DLD1 (cell line): ENCODE measurements at regions not wholly inside any gene's neighbourhood (a gene's known extent, or its start where the extent isn't known, plus 50 kb on each side); places are given as distances from the start of the nearest gene placed in this dataset.
"Not testable (repeated sequence)": the region's sequence is repeated elsewhere in the genome, so short reads cannot be mapped to it uniquely, and the experiment has no call there.

Source experiments
- in situ Hi-C: cut with HindIII; loops from 2 replicates; pipeline ENCODE4 v1.10.0; 2017; ENCODE audit warnings: low sequenced_read_pairs

DNA sequence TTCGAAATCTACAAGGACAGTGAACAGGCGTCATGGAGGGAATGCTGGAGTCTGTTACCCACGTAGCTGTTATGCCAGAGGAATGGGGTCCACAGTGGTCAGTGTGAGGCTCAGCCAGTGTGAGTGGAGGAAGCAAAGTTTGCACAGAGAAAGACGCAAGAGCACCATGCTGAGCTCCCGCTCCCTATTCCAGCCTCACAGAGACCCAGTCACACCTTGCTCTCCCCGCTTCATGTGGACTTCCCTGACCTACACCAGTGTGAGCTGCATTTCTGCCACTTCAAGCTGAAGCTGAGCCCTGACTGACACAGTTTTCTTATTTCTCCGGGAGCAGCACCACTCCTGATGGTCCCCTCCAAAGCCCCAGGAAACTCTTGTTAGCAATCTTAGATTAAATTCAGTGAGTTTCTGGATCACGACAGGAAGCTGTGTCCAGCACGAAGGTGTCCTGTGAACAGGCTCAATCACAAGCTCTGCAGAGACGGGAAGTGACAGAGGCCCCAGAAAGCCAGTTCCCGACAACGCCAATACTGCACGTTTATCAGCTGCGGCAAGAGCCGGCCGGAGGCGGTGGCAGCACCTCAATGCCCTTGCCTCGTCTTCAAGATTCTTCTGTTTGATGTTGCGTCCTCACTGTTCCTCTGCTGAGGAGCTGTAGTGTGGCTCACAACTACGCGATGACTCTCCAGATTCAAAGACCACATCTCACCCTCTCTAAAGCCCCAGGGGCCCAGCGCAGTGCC lies 356.7 kb downstream of the ADGRD1 start:
- in situ Hi-C loops: not testable (repeated sequence)

DNA sequence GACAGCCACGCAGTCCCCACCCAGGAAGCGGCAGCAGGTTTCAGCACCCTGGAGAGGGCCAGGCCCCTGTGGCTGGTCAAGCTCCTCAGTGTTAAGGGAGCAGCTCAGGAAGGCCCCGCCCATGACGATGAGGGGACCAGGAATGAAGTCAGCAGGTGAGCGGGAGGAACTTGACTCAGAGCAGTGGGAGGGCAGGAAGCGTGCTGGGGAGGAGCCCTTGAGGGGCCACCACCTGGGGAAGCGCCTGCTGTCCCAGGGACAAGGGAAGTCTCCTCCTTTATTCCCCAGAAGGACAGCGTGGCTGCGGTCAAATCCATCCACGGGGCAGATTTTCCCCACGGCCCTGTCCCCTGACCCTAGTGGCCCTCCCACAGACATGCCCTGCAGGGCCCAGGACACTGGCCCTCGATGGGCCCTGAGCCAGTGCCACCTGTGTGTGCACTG lies 357.6 kb downstream of the ADGRD1 start:
- in situ Hi-C loops: not testable (repeated sequence)

DNA sequence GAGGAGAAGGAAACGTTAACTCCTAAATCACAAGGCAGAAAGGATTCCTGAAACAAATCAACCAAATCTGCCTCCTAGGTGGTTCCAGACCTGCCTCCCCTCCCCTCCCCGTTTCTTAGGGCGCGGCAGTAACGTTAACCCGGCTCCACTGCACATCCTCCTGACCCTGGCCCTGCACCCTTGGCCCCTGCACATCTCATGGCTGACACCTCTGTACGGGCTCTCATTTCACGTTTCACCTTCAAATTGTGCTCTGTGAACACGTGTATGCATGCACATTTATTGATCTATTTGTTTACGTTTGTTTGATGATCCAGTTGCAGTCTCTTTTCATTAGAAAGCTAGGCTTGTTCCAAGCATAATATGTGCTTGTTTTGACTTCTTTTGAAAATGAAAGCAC lies 358.1 kb downstream of the ADGRD1 start:
- in situ Hi-C loops: no loop called here

DNA sequence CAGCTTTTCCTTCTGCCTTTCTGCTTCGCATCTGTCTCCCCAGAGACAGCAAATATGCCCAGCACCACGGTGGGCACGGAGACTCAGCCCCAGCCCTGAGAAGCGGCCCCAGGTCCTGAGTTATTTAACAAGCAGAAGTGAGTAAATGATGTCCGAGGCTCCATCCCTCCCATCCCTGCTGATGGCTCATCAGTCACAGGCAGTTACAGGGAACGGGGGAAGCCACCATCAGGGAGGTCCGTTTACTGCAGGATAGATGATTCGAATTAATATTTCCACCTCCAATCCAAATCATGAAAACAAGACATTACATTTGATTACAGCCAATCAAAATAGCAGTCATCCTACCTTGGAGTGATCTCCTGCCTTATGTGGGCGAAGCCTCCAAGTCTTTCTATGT lies 358.7 kb downstream of the ADGRD1 start:
- in situ Hi-C loops: not testable (repeated sequence)

DNA sequence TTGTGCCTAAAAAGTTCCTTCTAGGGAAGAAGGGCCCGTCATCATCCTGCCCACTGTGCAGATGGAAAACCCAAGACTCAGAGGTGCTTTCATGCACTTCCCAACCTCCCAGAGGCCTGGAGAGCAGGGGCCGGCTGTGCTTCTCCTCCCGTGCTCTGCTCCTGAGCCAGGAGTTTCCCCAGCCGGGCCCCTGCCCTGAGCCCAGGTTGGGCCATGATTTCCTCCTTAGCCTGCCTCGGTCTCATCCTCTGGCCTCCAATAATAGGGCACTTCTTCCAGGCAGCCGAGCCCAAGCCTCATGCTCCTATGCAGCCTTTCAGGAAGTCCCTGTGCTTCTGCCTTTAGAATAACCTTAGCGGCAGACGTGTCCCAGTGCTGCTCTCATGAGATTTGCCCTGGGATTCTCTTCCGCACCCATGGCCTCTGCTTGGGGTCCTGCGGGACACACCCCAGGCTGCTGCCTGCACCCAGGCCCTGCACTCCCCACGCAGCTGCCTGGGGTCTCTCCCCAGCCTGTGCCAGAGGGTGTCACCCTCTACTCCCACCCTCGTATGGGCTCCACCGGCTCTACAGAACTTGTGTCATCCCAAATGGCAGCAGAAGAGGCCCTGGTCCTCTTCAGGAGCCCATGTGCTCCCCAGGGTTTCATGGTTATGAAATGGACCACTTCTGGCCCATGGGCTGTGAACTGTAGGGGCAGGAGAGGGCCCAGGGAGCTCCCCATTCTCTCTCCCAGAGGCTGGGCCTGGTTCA lies 359.3 kb downstream of the ADGRD1 start:
- in situ Hi-C loops: no loop called here

DNA sequence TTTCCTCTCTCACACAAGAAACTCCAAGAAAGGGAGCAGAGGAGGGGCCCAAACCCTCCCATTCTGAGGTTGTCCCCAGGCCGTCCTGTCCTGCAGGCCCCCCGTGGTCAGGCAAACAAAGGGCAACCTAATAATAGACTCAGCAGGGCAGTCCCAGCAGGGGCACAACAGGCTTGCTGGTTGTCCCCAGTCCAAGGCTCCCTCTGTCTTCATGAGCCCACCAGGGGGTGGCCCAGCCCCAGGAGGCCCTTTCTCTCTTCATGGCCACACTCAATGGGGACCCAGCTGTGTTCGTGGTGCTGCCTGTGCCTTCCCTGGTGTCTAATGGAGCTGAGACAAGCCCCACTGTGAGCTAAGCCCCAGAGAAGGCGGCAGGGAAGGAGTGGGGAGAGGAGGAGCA lies 359.9 kb downstream of the ADGRD1 start:
- in situ Hi-C loops: no loop called here

DNA sequence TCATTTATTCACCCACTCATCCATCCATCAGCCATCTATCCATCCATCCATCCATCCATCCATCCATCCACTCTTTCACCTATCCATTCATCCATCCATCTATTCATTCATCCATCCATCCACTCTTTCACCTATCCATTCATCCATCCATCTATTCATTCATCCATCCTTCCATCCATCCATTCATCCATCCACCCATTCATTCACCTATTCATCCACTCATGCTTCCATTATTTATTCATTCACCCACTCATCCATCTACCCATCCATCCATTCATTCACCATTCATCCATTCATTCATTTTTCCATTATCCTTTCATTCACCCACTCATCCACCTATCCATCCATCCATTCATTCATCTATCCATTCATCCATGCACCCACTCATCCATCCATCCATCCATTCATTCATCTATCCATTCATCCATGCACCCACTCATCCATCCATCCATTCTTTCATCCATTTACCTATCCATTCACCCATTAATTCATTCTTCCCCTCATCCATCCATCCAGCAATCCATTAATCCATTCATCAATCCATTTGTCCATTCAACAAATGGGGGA lies 360.9 kb downstream of the ADGRD1 start:
- in situ Hi-C loops: no loop called here

DNA sequence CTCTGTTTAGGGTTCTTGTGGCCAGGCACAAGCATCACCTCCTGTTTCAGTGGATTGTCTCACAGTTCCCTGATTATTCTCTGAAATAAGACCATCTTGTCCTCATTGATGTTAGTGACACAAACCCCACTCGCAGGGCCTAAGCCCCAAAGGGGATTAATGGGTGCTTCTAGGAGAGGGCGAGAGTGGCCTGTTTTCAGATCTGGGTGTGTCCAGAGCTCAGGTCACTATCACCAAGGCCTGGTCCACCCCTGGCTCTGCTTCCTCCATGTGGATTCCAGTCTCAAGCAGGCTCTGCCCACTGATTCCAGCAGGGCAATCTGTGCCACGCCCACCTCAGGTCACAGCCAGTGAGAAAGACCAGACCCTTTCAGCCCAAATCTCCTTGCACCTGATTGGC lies 361.9 kb downstream of the ADGRD1 start:
- in situ Hi-C loops: no loop called here

DNA sequence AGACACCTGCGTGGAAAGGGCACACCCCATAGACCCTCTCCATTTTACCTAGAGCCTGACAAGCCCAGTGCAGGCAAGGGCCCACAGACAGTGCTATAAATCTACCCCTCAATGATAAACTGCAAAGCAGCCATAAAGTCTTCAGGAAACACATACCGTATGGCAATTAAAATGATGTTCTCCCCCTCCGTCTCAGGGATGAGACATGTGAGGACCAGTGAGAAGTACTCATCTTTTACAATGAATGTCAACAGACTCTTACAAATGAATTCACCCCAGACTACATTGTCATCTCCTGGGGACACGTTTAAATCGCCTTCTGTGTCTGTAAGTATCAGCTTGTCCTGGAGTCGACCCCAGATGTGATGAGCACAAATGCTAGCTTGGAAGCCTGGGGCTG lies 362.7 kb downstream of the ADGRD1 start:
- in situ Hi-C loops: no loop called here

DNA sequence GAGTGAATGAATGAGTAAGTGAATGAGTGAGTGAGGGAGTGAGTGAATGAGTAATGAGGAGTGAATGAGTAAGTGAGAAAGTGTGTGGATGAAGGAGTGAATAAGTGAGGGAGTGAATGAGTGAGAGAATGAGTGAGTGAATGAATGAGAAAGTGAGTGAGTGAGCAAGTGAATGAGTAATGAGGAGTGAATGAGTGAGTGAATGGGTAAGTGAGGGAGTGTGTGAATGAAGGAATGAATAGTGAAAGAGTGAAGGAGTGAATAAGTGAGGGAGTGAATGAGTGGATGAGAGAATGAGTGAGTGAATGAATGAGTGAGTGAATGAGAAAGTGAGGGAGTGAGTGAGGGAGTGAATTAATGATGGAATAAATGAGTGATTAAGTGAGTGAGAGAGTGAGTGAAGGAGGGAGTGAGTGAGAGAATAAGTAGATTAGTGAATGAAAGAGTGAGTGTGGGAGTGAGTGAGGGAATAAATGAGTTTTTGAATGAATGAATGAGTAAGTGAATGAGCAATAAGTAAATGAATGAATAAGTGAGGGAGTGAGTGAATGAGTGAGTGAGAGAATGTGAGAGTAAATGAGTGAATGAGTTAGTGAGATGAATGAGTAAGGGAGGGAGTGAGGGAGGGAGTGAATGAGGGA lies 364.5 kb downstream of the ADGRD1 start:
- in situ Hi-C loops: no loop called here

DNA sequence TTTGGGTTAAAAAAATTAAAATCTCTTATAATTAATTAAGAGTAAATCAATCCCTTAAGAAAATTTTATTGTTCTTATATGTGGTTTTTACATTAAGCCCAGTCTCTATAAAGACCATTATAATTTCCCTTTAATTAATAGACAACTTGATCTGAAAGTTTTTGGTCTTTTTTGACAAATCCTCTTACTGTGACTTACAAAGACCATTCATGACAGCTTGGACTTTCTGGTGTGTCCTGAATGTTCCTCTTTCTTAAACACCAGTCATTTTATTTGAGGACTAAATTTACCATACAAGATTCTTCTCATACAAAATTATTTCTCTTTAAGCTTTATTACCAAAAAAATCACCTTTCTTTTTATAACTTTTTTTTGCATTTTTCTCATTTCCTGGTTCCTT lies 368.3 kb downstream of the ADGRD1 start:
- in situ Hi-C loops: no loop called here

DNA sequence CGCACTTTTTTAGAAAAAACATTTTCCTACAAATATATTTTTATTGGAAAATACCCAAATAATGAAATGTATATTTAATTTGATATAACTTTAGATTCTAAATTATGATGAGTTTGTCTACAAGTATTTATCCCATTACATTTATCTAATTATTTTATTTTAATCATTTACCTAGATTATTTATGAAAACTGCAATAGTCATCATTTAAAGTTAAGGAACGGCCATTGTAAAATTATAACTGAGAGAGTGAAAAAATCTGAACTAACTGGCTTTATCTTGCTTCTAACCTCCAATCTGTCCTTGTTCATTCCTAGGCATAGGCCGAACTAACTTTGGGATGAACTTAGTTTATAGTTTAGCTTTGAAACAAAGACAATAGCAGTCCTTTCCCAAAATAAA lies 368.8 kb downstream of the ADGRD1 start:
- in situ Hi-C loops: not testable (repeated sequence)

DNA sequence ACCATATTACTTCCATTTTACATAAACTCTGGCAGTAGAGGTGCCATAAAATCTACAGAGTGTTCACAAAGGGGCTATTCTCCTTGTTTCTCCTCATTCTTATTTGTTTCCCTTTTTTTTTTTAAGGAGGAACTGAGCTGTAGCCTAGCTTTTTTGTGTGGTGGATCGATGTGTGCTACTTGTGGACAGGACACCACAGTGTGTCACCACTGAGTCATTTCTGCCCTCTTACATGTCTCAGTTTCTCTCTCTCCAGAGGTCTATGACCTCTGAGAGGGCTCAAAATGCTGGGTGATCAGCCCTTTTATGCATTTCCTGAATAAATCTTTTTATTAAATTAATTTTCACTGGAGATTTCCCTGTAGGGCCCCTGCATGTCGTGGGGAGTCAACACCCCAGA lies 370.2 kb downstream of the ADGRD1 start:
- in situ Hi-C loops: no loop called here

DNA sequence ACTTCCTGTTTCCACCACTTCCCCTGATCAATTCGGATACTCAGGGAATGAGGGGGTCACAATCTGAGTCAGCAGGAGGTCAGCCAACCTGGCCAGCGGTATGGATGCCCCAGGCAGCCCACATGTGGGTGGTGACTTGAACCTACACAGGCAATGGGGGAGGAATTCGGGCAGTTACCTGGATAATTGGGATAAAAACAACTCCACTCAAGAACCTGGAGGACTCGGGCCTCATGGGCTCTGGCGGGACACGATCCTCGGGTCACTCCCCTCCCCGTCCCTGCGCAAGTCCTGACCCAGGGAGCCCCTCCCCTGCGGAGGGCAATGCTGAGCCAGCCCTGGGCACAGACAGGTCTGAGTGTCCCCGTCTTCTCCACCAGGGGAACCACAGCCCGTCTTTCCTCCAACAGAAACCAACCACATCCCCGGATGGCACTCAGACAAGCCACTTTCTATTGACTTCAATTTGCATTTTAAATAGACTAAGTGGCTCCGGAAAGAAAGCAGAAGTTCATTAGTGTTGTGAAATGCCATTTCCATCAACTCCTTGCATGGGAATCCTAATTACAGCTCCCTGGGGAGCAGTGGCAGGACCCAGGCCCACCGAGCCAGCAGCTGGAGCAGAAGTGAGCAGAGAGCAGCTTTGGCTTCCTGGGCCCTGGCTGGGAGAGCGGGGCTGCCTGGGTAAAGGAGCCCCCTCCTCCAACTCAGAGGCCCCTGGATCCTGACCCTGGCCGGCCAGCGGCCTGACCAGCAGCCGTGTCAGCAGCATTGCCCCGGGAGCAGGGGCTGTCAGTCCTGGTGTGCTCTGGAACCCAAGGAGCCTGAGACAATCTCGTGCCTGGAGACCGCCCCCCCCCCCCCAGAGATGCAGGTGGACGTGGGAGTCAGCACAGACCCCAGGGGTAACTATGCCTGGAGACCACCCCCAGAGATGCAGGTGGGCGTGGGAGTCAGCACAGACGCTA lies 374.1 kb downstream of the ADGRD1 start:
- in situ Hi-C loops: no loop called here

DNA sequence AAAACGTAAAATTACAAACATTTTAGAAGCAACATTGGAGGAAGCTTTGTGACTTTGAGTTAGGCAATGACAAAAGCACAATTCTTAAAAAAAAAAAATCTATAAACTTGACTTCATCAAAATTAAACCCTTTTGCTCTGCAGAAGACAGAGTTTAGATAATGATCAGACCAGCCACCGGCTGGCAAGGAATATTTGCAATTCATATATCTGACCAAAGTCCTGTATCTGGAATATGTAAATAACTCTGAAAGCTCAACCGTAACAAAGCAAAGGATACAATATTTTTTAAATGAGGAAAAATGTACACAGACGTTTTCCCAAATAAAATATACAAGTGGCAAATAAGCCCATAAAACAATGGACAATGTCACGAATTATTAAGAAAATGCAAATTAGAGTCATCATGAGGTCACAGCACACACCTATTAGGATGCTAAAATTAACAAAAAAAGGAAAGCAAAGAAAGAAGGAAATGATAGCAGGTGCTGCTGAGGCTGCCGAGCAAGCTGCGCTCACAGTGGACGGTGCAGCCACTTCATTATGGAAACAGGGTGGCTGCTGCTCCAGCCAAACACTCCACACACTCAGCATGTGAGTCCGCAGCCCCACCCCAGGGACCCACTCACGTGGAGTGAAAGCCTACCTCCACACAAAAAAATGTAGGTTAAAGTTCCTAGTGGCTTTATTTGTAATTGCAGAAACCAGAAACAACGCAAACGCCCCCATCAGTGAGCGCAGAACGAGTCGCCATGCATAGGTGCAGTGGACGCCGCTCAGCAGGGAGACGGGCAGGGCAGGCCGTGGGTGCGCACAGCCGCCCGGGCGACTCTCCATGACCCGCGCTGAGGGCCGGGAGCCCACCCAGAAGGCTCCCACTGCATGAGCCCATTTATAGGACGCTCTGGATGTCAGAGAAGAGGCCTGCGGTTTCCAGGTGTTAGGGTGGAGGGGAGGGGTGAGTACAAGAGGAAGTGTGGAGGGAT lies 375.4 kb downstream of the ADGRD1 start:
- in situ Hi-C loops: not testable (repeated sequence)

DNA sequence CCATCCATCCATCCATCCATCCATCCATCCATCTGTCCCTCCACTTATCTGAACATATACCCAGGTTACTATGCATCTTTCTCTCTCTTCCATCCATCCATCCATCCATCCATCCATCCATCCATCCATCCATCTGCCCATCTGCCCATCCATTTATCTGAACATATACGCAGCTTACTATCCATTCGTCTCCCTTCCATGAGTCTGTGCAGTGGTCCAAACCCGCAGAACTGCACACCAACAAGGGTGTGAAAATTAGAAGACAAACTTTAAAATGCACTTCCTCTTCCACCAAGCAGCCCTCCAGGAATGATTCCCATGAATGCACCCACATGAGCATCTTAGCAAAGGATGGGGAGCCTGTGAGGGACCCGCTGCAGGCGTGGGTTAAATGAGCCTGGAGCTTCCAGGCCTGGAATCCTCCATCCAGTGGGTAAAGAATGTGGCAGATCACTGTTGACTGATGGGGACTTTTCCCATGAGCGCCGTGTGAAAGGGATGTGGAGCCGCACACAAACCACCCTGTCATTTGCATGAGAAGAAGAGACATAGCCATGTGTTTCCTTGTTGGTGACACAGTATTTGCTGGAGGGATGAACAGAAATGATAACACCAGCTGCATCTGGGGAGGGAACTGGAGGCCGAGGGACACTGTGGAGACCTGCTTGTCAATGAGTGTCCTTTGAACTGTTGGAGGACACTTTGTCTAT lies 376.6 kb downstream of the ADGRD1 start:
- in situ Hi-C loops: no loop called here

DNA sequence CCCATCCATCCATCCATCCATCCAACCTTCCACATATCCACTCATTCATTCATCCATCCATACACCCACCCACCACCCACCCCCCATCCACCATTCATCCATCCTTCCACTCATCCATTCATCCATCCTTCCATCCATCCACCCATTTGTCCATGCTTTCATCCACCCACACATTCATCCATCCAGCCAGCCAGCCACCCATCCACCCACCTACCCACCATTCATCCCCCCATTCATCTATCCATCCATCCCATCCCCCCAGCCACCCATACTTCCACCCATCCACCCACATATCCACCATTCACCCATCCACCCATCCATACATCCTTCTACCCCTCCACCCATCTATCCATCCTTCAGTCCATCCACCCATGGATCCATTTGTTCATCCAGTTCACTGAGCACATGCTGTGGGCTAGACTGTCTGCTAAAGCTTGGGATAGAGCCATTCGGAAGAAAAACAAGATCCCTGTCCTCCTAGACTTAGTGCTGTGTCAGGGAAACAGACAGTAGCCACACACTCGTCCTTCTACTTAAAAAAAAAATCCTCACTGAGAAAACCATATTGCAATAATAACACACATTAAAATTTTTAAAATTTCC lies 377.5 kb downstream of the ADGRD1 start:
- in situ Hi-C loops: no loop called here

DNA sequence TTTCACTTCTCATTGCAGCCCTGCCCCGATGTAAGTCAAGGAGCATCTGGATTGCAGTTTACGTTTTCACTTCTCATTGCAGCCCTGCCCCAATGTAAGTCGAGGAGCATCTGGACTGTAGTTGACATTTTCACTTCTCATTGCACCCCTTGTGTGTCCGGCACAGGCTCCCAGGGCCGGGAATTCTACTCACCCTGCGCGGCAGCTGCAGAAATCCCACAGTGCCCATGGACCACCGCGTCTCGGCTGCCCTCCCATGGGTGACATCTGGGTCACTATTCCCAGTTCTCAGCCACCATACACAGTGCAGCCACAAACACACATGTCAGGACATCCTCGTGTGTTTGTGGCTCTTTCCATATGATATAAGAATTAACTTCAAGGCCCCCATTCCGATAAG lies 378.5 kb downstream of the ADGRD1 start:
- in situ Hi-C loops: no loop called here
